ENCODE measurements at regions not wholly inside any gene's neighbourhood (a gene's known extent, or its start where the extent isn't known, plus 50 kb on each side); places are given as distances from the start of the nearest gene placed in this dataset.
"Not testable (repeated sequence)": the region's sequence is repeated elsewhere in the genome, so short reads cannot be mapped to it uniquely, and the experiment has no call there.

- FAIRE-seq = no peak
Measured at GRCh38 chr12:33588725-33589405, 149.2 kb upstream of the SYT10 start.

GRCh38 chr12:33589576-33590114 lies 150.0 kb upstream of the SYT10 start:
- DNase-seq (ENCODE audit: insufficient read length, low spot score) (no peak), FAIRE-seq (no peak)

More at GRCh38 chr12:33588725-33589405, 149.2 kb upstream of the SYT10 start:
- no peak for DNase-seq (ENCODE audit: insufficient read length, low spot score)

GRCh38 chr12:33593753-33594152 lies 154.1 kb upstream of the SYT10 start:
- DNase-seq (ENCODE audit: insufficient read length, low spot score) = no peak
- no peak for FAIRE-seq

GRCh38 chr12:33596061-33596460 lies 156.4 kb upstream of the SYT10 start:
- DNase-seq (ENCODE audit: insufficient read length, low spot score) (no peak), FAIRE-seq (no peak)

- DNase-seq (ENCODE audit: insufficient read length, low spot score) (no peak), FAIRE-seq (no peak)
Measured at GRCh38 chr12:33596814-33597213, 157.2 kb upstream of the SYT10 start.

DNA sequence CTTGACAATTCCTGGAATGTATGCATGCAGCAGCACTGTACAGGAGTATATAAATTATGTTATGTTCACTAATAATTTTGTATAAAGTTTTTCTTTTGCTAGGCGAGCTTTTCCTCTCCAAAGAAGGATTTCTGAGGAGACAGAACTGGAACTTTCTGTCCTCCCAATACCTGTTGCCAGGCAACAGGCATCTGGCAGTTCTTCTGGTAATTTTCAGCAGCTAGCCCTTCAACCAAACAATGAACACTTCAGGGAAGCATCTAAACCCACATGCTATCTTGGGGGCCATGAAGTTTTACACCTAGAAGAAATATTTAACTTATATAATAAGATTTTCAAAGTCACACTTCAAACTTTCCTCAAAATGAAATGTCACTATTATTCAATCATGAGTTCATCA lies 162.9 kb upstream of the SYT10 start:
- DNase-seq (ENCODE audit: insufficient read length, low spot score) (no peak), FAIRE-seq (no peak)

GRCh38 chr12:33605757-33606156 lies 166.1 kb upstream of the SYT10 start:
- no peak for DNase-seq (ENCODE audit: insufficient read length, low spot score)
- FAIRE-seq = no peak

GRCh38 chr12:33609910-33610309 lies 170.3 kb upstream of the SYT10 start:
- FAIRE-seq (no peak), DNase-seq (ENCODE audit: insufficient read length, low spot score) (no peak)

DNA sequence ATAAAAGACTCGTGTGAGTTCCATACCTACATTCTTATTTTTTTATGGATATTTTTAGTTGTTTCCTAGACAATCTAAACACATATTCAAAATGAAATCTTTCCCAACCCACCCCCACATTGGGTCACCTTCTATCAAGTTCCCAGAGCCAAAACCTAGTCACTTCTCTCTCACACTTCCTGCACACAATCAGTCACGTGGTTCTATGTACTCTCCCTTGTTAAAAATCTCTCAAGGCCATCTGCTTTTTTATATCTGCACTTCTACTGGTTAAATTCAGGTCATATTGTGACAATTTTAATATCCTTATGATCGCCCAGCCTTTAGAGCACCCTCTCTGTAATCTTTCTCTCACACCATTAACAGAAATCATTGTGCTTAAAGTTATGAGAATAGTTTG lies 175.0 kb upstream of the SYT10 start:
- no peak for FAIRE-seq
- DNase-seq (ENCODE audit: insufficient read length, low spot score) = no peak

DNA sequence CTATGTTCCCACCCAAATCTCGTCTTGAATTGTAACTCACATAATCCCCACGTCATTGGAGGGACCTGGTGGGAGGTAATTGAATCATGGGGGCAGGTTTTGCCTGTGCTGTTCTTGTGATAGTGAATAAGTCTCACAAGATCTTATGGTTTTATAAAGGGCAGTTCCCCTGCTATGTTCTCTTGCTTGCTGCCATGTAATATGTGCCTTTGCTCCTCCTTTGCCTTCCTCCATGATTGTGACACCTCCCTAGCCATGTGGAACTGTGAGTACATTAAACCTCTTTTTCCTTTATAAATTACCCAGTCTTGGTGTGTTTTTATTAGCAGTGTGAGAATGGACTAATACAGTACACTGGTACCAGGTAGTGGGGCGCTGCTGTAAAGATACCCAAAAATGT lies 177.6 kb upstream of the SYT10 start:
- no peak for FAIRE-seq

GRCh38 chr12:33628087-33628486 lies 188.5 kb upstream of the SYT10 start:
- no peak for DNase-seq (ENCODE audit: insufficient read length, low spot score)
- no peak for FAIRE-seq

More for the DNA sequence above, 177.6 kb upstream of the SYT10 start:
- DNase-seq (ENCODE audit: insufficient read length, low spot score) = no peak

GRCh38 chr12:33634544-33634943 lies 194.9 kb upstream of the SYT10 start:
- no peak for FAIRE-seq
- DNase-seq (ENCODE audit: insufficient read length, low spot score) = no peak

DNA sequence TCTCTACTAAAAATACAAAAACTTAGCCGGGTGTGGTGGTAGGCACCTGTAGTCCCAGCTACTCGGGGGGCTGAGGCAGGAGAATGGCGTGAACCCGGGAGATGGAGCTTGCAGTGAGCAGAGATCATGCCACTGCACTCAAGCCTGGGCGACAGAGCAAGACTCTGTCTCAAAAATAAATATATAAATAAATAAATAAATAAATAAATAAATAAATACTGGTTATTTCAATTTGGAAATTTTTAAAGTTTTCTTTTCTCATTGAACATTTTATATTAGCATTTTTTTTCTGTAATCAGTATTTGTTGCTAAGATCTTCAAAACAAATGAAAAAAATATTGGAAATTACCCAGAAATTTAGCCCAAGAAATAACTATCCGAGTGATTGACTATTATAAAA lies 197.3 kb upstream of the SYT10 start:
- not testable (repeated sequence) for DNase-seq (ENCODE audit: insufficient read length, low spot score); FAIRE-seq

DNA sequence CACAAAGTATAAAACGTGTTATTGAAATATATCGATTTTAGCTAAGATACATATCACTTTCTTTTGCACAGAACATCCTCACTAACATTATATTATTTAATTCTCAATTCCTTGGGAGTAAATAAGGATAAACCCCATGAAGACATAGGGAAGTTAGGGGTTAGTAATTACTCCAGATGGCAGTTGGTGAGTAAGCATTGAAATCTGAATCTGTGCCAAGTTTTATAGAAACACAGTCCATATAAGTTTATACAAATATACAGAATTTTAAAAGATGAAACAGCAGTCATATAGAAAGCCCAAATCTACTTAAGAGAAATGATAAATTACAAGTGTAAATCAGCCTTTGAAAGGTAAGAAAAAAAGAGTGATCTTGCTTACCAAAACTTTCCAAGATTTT lies 200.4 kb upstream of the SYT10 start:
- FAIRE-seq = no peak
- DNase-seq (ENCODE audit: insufficient read length, low spot score) = no peak

DNA sequence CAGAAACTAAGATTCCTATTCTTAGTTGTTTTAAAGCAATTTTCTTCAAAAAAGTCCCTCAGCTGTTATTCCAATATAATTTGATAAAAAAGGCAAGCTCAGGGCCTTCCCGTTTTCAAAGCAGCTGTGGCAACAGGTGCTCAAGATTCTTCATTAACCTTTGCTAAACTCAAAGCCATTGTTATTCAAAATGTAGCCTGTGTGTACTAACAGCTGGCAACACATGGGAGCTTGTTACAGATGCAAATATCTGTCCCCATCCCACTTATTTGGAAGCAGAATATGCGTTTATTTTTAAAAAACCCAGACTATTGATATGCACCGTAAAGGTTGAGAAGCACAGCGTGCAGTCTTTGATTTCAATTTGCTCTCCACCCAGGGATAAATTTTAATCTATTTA lies 210.4 kb upstream of the SYT10 start:
- FAIRE-seq = no peak
- DNase-seq (ENCODE audit: insufficient read length, low spot score) = no peak

- no peak for FAIRE-seq
- no peak for DNase-seq (ENCODE audit: insufficient read length, low spot score)
Measured at GRCh38 chr12:33650832-33651231, 211.2 kb upstream of the SYT10 start.

DNA sequence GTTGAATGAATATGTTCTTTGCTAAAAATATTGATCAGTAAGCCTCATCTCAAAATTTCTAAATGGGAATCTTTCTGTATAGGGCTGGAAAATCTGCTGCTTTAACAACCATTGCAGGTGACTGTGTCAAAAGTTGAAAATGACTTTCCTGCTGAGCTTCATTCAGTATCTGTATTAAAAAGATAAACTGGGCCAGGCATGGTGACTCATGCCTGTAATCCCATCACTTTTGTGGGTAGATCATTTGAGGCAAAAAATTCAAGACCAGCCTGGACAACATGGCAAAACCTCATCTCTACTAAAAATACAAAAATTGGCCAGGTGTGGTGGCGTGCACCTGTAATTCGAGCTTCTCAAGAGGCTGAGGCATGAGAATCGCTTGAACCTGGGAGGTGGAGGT lies 213.7 kb upstream of the SYT10 start:
- no peak for FAIRE-seq
- DNase-seq (ENCODE audit: insufficient read length, low spot score) = no peak

- DNase-seq (ENCODE audit: insufficient read length, low spot score) = no peak
- no peak for FAIRE-seq
Measured at GRCh38 chr12:33654313-33654712, 214.7 kb upstream of the SYT10 start.

DNA sequence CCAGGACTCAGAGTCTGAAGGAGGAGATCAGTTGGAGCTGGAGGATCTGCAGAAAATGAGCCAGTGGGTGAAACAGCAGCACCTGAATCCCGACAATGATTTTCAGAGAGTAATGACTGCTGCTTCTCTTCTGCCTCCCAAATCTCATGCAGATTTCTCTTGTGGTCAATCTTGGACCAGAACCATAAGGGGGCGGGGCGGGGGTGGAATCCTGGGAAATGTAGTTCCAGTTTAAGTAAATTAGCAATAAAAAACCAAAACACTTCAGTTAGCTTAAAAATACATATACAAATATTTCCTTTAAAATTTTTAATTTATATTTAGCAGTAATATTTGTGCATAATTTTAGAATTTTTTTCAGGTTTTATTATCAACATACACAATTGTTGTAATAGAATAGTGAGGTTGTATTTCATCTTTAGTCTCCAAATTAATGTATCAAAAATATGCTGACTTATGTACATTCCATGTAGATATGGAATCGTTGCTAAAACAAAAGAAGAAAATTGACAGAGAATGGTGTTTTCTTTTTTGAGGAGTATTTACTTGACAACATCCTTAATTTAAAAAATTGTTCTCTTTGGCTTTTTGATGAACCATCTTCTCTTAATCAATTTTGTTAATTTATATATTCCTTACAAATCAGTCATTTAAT lies 223.5 kb upstream of the SYT10 start:
- no peak for DNase-seq (ENCODE audit: insufficient read length, low spot score)
- no peak for FAIRE-seq

- DNase-seq (ENCODE audit: insufficient read length, low spot score) = no peak
- FAIRE-seq = no peak
Measured at GRCh38 chr12:33669349-33669748, 229.7 kb upstream of the SYT10 start.

DNA sequence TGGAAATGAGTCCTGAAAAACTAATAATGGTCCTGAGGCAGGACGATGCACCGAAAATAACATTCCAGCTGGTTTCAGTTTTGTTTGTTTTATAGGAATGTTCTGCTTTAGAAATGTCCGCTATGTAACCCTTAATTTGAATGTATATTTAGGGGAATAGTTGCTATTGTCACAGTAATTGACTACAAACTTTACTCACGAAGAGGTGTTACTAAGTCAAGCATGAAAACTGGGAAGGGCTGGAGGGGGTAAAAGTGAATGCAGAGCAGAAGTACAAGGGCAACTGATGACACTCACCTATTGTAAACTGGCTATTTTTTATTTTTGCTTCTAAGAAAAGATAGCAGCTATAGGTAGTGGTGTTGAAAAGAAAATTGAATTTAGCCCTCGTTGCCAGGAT lies 230.7 kb upstream of the SYT10 start:
- FAIRE-seq = no peak
- no peak for DNase-seq (ENCODE audit: insufficient read length, low spot score)

DNA sequence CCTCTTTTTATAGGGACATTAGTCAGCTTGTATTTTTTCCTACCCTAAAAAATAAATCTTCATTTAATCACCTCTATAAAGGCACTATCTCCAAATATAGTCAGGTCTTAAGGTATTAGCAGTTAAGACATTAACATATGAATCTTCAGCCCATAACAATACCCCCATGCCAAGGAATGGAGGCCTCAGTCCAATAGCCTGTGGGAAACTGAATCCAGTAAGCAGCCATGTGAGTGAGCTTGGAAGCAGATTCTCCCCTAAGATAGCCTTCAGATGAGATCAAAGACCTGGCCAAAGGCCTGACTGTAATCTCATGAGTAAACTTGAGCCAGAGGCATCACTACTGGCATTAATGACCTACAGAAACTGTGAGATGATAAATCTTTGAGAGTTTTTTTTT lies 232.1 kb upstream of the SYT10 start:
- no peak for DNase-seq (ENCODE audit: insufficient read length, low spot score)
- no peak for FAIRE-seq

Measured in GM19239 (cell line).